ENCODE measurements at regions not wholly inside any gene's neighbourhood (a gene's known extent, or its start where the extent isn't known, plus 50 kb on each side); places are given as distances from the start of the nearest gene placed in this dataset.
A peak's percentile ranks its signal among the peaks of the same experiment; 100 is the strongest.

- H3K9me2 ChIP-seq (ENCODE audit: insufficient read depth), result no peaks in the 10 kb centered on the region
- no peaks in the 10 kb centered on the region for H4K20me1 ChIP-seq (replicated peaks; ENCODE audit: insufficient read depth)
- Mint-ChIP-seq H3K27ac (no peak overlapping the region), H3K27me3 (ENCODE audit: insufficient read depth, low read depth, poor library complexity) (no peaks in the 10 kb centered on the region), H3K36me3 (ENCODE audit: low read depth) (no peaks in the 10 kb centered on the region), H3K4me1 (no peaks in the 10 kb centered on the region), H3K4me3 (no peak overlapping the region), H3K9me3 (no peaks in the 10 kb centered on the region)
- no peak for ATAC-seq
- no peaks in the 10 kb centered on the region for H3K36me3 ChIP-seq (ENCODE audit: insufficient read depth)
- H3F3A ChIP-seq (replicated peaks; ENCODE audit: low read depth), result no peaks in the 10 kb centered on the region
- no peak overlapping the region for H3K4me3 ChIP-seq
- H3K79me2 ChIP-seq (replicated peaks; ENCODE audit: insufficient read depth), result no peaks in the 10 kb centered on the region
- H3K4me2 ChIP-seq, result no peak overlapping the region
- 0 out of 2 replicates have a peak overlapping the region, but pooled peaks have one; percentile 18 for H2AFZ ChIP-seq
- no peak for DNase-seq (ENCODE audit: low spot score)
- H3K4me1 ChIP-seq (ENCODE audit: insufficient read depth), result no peaks in the 10 kb centered on the region
- no peaks in the 10 kb centered on the region for H3K27me3 ChIP-seq (ENCODE audit: insufficient read depth)
- H3K27ac ChIP-seq (ENCODE audit: low read depth), result no peak overlapping the region
- no peak for TF ChIP-seq ZNF462 (CRISPR knock-in tag; IDR thresholded peaks at IDR 0.05)
- TF ChIP-seq, protein P1, sequence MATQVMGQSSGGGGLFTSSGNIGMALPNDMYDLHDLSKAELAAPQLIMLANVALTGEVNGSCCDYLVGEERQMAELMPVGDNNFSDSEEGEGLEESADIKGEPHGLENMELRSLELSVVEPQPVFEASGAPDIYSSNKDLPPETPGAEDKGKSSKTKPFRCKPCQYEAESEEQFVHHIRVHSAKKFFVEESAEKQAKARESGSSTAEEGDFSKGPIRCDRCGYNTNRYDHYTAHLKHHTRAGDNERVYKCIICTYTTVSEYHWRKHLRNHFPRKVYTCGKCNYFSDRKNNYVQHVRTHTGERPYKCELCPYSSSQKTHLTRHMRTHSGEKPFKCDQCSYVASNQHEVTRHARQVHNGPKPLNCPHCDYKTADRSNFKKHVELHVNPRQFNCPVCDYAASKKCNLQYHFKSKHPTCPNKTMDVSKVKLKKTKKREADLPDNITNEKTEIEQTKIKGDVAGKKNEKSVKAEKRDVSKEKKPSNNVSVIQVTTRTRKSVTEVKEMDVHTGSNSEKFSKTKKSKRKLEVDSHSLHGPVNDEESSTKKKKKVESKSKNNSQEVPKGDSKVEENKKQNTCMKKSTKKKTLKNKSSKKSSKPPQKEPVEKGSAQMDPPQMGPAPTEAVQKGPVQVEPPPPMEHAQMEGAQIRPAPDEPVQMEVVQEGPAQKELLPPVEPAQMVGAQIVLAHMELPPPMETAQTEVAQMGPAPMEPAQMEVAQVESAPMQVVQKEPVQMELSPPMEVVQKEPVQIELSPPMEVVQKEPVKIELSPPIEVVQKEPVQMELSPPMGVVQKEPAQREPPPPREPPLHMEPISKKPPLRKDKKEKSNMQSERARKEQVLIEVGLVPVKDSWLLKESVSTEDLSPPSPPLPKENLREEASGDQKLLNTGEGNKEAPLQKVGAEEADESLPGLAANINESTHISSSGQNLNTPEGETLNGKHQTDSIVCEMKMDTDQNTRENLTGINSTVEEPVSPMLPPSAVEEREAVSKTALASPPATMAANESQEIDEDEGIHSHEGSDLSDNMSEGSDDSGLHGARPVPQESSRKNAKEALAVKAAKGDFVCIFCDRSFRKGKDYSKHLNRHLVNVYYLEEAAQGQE (IDR thresholded peaks at IDR 0.05; ENCODE audit: unreplicated experiment), result no peak
- no peak for TF ChIP-seq NANOG (IDR thresholded peaks at IDR 0.05; ENCODE audit: borderline replicate concordance)
- no peak for TF ChIP-seq POLR2AphosphoS5 (IDR thresholded peaks at IDR 0.05; ENCODE audit: low read depth)
- TF ChIP-seq ZNF114 (CRISPR knock-in tag; IDR thresholded peaks at IDR 0.05), result no peak
- no peak for TF ChIP-seq ZNF331 (CRISPR knock-in tag; IDR thresholded peaks at IDR 0.05; ENCODE audit: low read depth)
- TF ChIP-seq CREB1 (CRISPR knock-in tag; IDR thresholded peaks at IDR 0.05; ENCODE audit: low read depth), result no peak
- TF ChIP-seq, protein P2, sequence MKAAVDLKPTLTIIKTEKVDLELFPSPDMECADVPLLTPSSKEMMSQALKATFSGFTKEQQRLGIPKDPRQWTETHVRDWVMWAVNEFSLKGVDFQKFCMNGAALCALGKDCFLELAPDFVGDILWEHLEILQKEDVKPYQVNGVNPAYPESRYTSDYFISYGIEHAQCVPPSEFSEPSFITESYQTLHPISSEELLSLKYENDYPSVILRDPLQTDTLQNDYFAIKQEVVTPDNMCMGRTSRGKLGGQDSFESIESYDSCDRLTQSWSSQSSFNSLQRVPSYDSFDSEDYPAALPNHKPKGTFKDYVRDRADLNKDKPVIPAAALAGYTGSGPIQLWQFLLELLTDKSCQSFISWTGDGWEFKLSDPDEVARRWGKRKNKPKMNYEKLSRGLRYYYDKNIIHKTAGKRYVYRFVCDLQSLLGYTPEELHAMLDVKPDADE (IDR thresholded peaks at IDR 0.05), result no peak
- TF ChIP-seq EZH2phosphoT487 (IDR thresholded peaks at IDR 0.05; ENCODE audit: unreplicated experiment), result no peak
- TF ChIP-seq CTCF (conservative IDR thresholded peaks at IDR 0.05; ENCODE audit: low read depth in 2 of 2), result no peak
- no peak for TF ChIP-seq EZH2 (IDR thresholded peaks at IDR 0.05; ENCODE audit: low read depth, unreplicated experiment)
- TF ChIP-seq STAT1 (IDR thresholded peaks at IDR 0.05; ENCODE audit: unreplicated experiment), result no peak
- TF ChIP-seq JUNB (IDR thresholded peaks at IDR 0.05; ENCODE audit: unreplicated experiment), result no peak
Measured at GRCh38 chr4:116860891-116861290, 224.5 kb downstream of the TRAM1L1 start.

Measured in GM23338 (cell line).